GM23248 (cell line): ENCODE measurements at regions not wholly inside any gene's neighbourhood (a gene's known extent, or its start where the extent isn't known, plus 50 kb on each side); places are given as distances from the start of the nearest gene placed in this dataset.

Experiments
- DNase-seq: peaks from one replicate; pipeline ENCODE4 v3.0.0-alpha.2; 2015
- H2AFZ ChIP-seq: fragments of 200-600 bp; sonication (generic); 2 replicates; pipeline ENCODE4 v1.6.1; 2016; ENCODE audit warnings: antibody characterized with exemption
- H3F3A ChIP-seq: fragments of 200-600 bp; sonication (generic); 2 replicates; pipeline ENCODE4 v1.6.1; 2016; ENCODE audit warnings: mild to moderate bottlenecking, antibody characterized with exemption, mixed run types; ENCODE audit not compliant: insufficient read depth
- H3K27ac ChIP-seq: fragments of 200-600 bp; sonication (generic); 2 replicates; pipeline ENCODE4 v1.5.1; 2016; ENCODE audit warnings: mild to moderate bottlenecking
- H3K27me3 ChIP-seq: fragments of 200-600 bp; sonication (generic); replicated peaks from 2 replicates; pipeline ENCODE4 v1.6.1; 2016; ENCODE audit warnings: mild to moderate bottlenecking; ENCODE audit not compliant: insufficient read depth
- H3K36me3 ChIP-seq: fragments of 200-600 bp; sonication (generic); 2 replicates; pipeline ENCODE4 v1.6.1; 2016; ENCODE audit warnings: low read depth, mild to moderate bottlenecking
- H3K4me1 ChIP-seq: fragments of 200-600 bp; sonication (generic); 2 replicates; pipeline ENCODE4 v1.6.1; 2016; ENCODE audit warnings: mild to moderate bottlenecking; ENCODE audit not compliant: insufficient read depth
- H3K4me2 ChIP-seq: fragments of 200-600 bp; sonication (generic); one replicate; pipeline ENCODE4 v1.6.1; 2016; ENCODE audit warnings: mild to moderate bottlenecking; ENCODE audit not compliant: unreplicated experiment
- H3K4me3 ChIP-seq: fragments of 200-600 bp; sonication (generic); 2 replicates; pipeline ENCODE4 v1.5.1; 2016; ENCODE audit warnings: mild to moderate bottlenecking
- H3K79me2 ChIP-seq: fragments of 200-600 bp; sonication (generic); 2 replicates; pipeline ENCODE4 v1.6.1; 2016; ENCODE audit warnings: mild to moderate bottlenecking; ENCODE audit not compliant: insufficient read depth
- H3K9ac ChIP-seq: fragments of 200-600 bp; sonication (generic); 2 replicates; pipeline ENCODE4 v1.6.1; 2016; ENCODE audit warnings: mild to moderate bottlenecking
- H3K9me2 ChIP-seq: fragments of 200-600 bp; sonication (generic); 2 replicates; pipeline ENCODE4 v1.6.1; 2016; ENCODE audit warnings: mixed run types, mild to moderate bottlenecking, moderate library complexity; ENCODE audit not compliant: insufficient read depth
- H3K9me3 ChIP-seq: fragments of 200-600 bp; sonication (generic); one replicate; pipeline ENCODE4 v1.6.1; 2017; ENCODE audit warnings: low read depth
- H4K20me1 ChIP-seq: fragments of 200-600 bp; sonication (generic); 2 replicates; pipeline ENCODE4 v1.6.0; 2016; ENCODE audit not compliant: insufficient read depth
- EZH2 ChIP-seq: fragments of 200-600 bp; sonication (generic); IDR thresholded peaks from 2 replicates; pipeline ENCODE4 v1.6.1; 2018; ENCODE audit warnings: antibody characterized with exemption, mild to moderate bottlenecking; ENCODE audit not compliant: insufficient read depth, poor library complexity, severe bottlenecking
- EZH2phosphoT487 ChIP-seq: fragments of 200-600 bp; sonication (generic); IDR thresholded peaks from 2 replicates; pipeline ENCODE4 v1.6.1; 2018; ENCODE audit warnings: antibody characterized with exemption, moderate library complexity, mild to moderate bottlenecking, low read depth; ENCODE audit not compliant: insufficient read depth
- WGBS, 2 experiments: methylation state at CpG; one replicate each; pipeline ENCODE4 v1.1.6; 2015 to 2017; ENCODE audit warnings: low lambda C conversion rate in 2 of 2, low coverage in 1 of 2; ENCODE audit errors: missing lambda C conversion rate in 2 of 2; 5-methylcytosine and 5-hydroxymethylcytosine counted together
- in situ Hi-C: fragments of 300-500 bp; cut with MboI; formaldehyde crosslinking; loops from 2 replicates; pipeline ENCODE4 v1.15.0; 2020

GRCh38 chr2:199558156-199558555 is 100.4 kb upstream of the SATB2 start:
- H2AFZ ChIP-seq = no peak overlapping the region
- 68 to 71% methylated on average over 14 of the region's 14 CpGs for WGBS, 2 experiments
- in situ Hi-C loops = no loop called here

GRCh38 chr2:199556527-199557285 is 99.0 kb upstream of the SATB2 start:
- Histone ChIP-seq H3K4me1 (no peaks in the 10 kb centered on the region), H3F3A (no peaks in the 10 kb centered on the region), H2AFZ (no peak overlapping the region), H3K4me2 (no peak overlapping the region), H3K9me3 (no peaks in the 10 kb centered on the region), H3K79me2 (no peaks in the 10 kb centered on the region), H3K9ac (no peak overlapping the region), H4K20me1 (no peaks in the 10 kb centered on the region), H3K4me3 (no peak overlapping the region), H3K27ac (no peak overlapping the region), H3K27me3 (no peaks in the 10 kb centered on the region), H3K36me3 (no peaks in the 10 kb centered on the region), H3K9me2 (no peaks in the 10 kb centered on the region)
- WGBS, 2 experiments = 34 to 35% methylated on average over 12 of the region's 12 CpGs
- TF ChIP-seq EZH2 (no peak), EZH2phosphoT487 (no peak)
- in situ Hi-C loops = no loop called here
- peak; percentile 33 for DNase-seq

More at GRCh38 chr2:199558156-199558555, 100.4 kb upstream of the SATB2 start:
- no peak for DNase-seq
- Histone ChIP-seq H3K4me3 (no peak overlapping the region), H3K36me3 (no peaks in the 10 kb centered on the region), H3K9me3 (no peaks in the 10 kb centered on the region), H3K27ac (no peak overlapping the region), H3K4me2 (no peak overlapping the region), H3K79me2 (no peaks in the 10 kb centered on the region), H3K4me1 (no peaks in the 10 kb centered on the region), H3K27me3 (no peaks in the 10 kb centered on the region), H3F3A (no peaks in the 10 kb centered on the region), H3K9me2 (no peaks in the 10 kb centered on the region), H3K9ac (no peak overlapping the region), H4K20me1 (no peaks in the 10 kb centered on the region)
- no peak for TF ChIP-seq EZH2phosphoT487
- TF ChIP-seq EZH2 = no peak

GRCh38 chr2:199554026-199554425 is 96.3 kb upstream of the SATB2 start:
- no peaks in the 10 kb centered on the region for H3K9me2 ChIP-seq
- H3K4me1 ChIP-seq = no peaks in the 10 kb centered on the region
- H4K20me1 ChIP-seq = no peaks in the 10 kb centered on the region
- in situ Hi-C loops = no loop called here
- H3F3A ChIP-seq = no peaks in the 10 kb centered on the region
- H3K9me3 ChIP-seq = no peaks in the 10 kb centered on the region
- no peak overlapping the region for H3K4me3 ChIP-seq
- no peak overlapping the region for H3K9ac ChIP-seq
- no peak for DNase-seq
- H3K27ac ChIP-seq = no peak overlapping the region
- no peaks in the 10 kb centered on the region for H3K36me3 ChIP-seq
- TF ChIP-seq EZH2 = no peak
- no peak for TF ChIP-seq EZH2phosphoT487
- H3K27me3 ChIP-seq = no peaks in the 10 kb centered on the region
- no peaks in the 10 kb centered on the region for H3K79me2 ChIP-seq
- WGBS, 2 experiments = 52 to 63% methylated on average over 2 of the region's 2 CpGs
- H3K4me2 ChIP-seq = no peak overlapping the region
- no peak overlapping the region for H2AFZ ChIP-seq

- H3K9me2 ChIP-seq = no peaks in the 10 kb centered on the region
- H3K79me2 ChIP-seq = no peaks in the 10 kb centered on the region
- no peak overlapping the region for H2AFZ ChIP-seq
- no peak for DNase-seq
- H3K9me3 ChIP-seq = no peaks in the 10 kb centered on the region
- no peaks in the 10 kb centered on the region for H3F3A ChIP-seq
- no peak for TF ChIP-seq EZH2phosphoT487
- TF ChIP-seq EZH2 = no peak
- no peak overlapping the region for H3K4me3 ChIP-seq
- WGBS, 2 experiments = 49 to 54% methylated on average over 6 of the region's 6 CpGs
- in situ Hi-C loops = no loop called here
- H3K27me3 ChIP-seq = no peaks in the 10 kb centered on the region
- no peak overlapping the region for H3K9ac ChIP-seq
- no peaks in the 10 kb centered on the region for H4K20me1 ChIP-seq
- no peaks in the 10 kb centered on the region for H3K4me1 ChIP-seq
- no peaks in the 10 kb centered on the region for H3K36me3 ChIP-seq
- H3K27ac ChIP-seq = no peak overlapping the region
- H3K4me2 ChIP-seq = no peak overlapping the region
These were observed 94.4 kb upstream of the SATB2 start for GRCh38 chr2:199552141-199552540.

- no peak for TF ChIP-seq EZH2
- no peaks in the 10 kb centered on the region for H3K9me3 ChIP-seq
- no peaks in the 10 kb centered on the region for H3K36me3 ChIP-seq
- H3K27me3 ChIP-seq = no peaks in the 10 kb centered on the region
- H3F3A ChIP-seq = no peaks in the 10 kb centered on the region
- no peaks in the 10 kb centered on the region for H3K79me2 ChIP-seq
- 31 to 38% methylated on average over 4 of the region's 4 CpGs for WGBS, 2 experiments
- no peak overlapping the region for H3K9ac ChIP-seq
- DNase-seq = no peak
- no peaks in the 10 kb centered on the region for H3K4me1 ChIP-seq
- no peaks in the 10 kb centered on the region for H4K20me1 ChIP-seq
- no peak overlapping the region for H2AFZ ChIP-seq
- H3K9me2 ChIP-seq = no peaks in the 10 kb centered on the region
- in situ Hi-C loops = no loop called here
- H3K4me2 ChIP-seq = no peak overlapping the region
- H3K4me3 ChIP-seq = no peak overlapping the region
- no peak overlapping the region for H3K27ac ChIP-seq
These were observed 86.0 kb upstream of the SATB2 start for GRCh38 chr2:199543606-199544172.
